T-helper 17 cell (primary cell): ENCODE measurements at regions not wholly inside any gene's neighbourhood (a gene's known extent, or its start where the extent isn't known, plus 50 kb on each side); places are given as distances from the start of the nearest gene placed in this dataset.

Experiments
- ATAC-seq: fragments of 150-1000 bp; cut with Tn5 transposase; 2 replicates; pipeline ENCODE4 v1.10.0; 2021; ENCODE audit warnings: mild to moderate bottlenecking, moderate library complexity
- DNase-seq, 3 donors: peaks; one replicate each; pipeline versions ENCODE4 v3.0.0 to v3.0.0-alpha.2; 2020 to 2021
- H3K9me3 ChIP-seq: one replicate; pipeline ENCODE4 v1.7.0; 2013; ENCODE audit warnings: low read length, mild to moderate bottlenecking; ENCODE audit not compliant: control insufficient read depth, poor library complexity, severe bottlenecking
- H3K27ac Mint-ChIP-seq: one replicate; pipeline ENCODE4 v1.8.0; 2022; ENCODE audit warnings: mild to moderate bottlenecking, moderate library complexity, mixed read lengths
- H3K27me3 Mint-ChIP-seq: one replicate; pipeline ENCODE4 v1.8.0; 2022; ENCODE audit warnings: mixed read lengths
- H3K36me3 Mint-ChIP-seq: one replicate; pipeline ENCODE4 v1.8.0; 2022; ENCODE audit warnings: low read depth, mixed read lengths
- H3K4me1 Mint-ChIP-seq: one replicate; pipeline ENCODE4 v1.8.0; 2022; ENCODE audit warnings: mild to moderate bottlenecking, mixed read lengths
- H3K4me3 Mint-ChIP-seq: one replicate; pipeline ENCODE4 v1.8.0; 2022; ENCODE audit warnings: mild to moderate bottlenecking, moderate library complexity, mixed read lengths

- Mint-ChIP-seq H3K4me1 (peaks cover 35% of the 10 kb centered on the region), H3K27ac (peak overlapping the region; percentile 90), H3K36me3 (peaks cover 4% of the 10 kb centered on the region), H3K4me3 (peak overlapping the region; percentile 89), H3K27me3 (no peaks in the 10 kb centered on the region)
- peak; percentile 72 for ATAC-seq
- DNase-seq = no peak
- H3K9me3 ChIP-seq = no peaks in the 10 kb centered on the region
Measured at GRCh38 chr3:27880969-27881892, 159.1 kb upstream of the EOMES start.

- H3K4me1 Mint-ChIP-seq = peaks cover 28% of the 10 kb centered on the region
- DNase-seq (no peak), ATAC-seq (no peak)
- no peak overlapping the region for H3K27ac Mint-ChIP-seq
- no peaks in the 10 kb centered on the region for H3K9me3 ChIP-seq
- H3K4me3 Mint-ChIP-seq = no peak overlapping the region
- H3K36me3 Mint-ChIP-seq = peaks cover 7% of the 10 kb centered on the region
- H3K27me3 Mint-ChIP-seq = peaks cover 10% of the 10 kb centered on the region
Measured at GRCh38 chr3:27883266-27883665, 161.1 kb upstream of the EOMES start.

DNA sequence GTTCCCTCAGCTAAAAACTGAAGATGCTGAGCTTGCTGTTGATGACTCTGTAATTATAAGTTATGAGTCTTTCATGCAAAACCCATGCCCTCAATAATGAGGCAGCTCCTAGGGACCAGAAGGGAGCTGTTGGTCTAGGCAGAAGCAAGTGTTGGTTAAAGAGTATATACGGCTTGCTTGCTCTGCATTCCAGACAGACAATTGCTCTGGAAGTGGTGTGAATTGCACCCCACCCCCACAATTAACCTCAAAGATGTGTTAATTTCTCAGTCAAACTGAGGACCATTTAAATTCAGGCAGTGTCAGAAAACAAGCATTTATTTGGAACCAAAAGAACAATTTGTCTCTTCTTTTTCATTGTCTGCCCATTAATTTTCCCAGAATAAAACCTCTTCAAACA, 163.5 kb upstream of the EOMES start:
- Mint-ChIP-seq H3K4me1 (peaks cover 21% of the 10 kb centered on the region), H3K36me3 (peaks cover 5% of the 10 kb centered on the region), H3K27ac (no peak overlapping the region), H3K27me3 (peaks cover 16% of the 10 kb centered on the region), H3K4me3 (no peak overlapping the region)
- no peaks in the 10 kb centered on the region for H3K9me3 ChIP-seq
- DNase-seq (no peak), ATAC-seq (no peak)

DNA sequence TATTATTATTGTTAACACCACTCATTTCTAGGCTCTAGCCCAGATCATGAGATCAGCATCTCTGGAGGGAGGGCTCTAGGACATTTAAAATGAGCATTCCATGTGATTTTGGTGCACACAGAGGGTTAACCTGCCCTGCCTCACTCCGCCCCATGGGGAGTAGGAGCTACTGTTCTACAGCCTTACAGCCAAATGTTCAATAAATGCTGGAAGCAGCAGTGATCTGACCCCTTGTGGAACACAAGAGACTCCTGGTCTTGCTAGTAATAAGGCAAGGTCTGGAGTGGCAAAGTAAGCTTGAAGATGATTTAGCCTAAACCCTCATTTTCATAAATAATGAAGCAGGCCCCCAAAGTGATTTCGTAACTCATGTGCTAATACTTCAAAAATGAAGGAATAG, 166.4 kb upstream of the EOMES start:
- Mint-ChIP-seq H3K4me1 (peaks cover 6% of the 10 kb centered on the region), H3K36me3 (peaks cover 9% of the 10 kb centered on the region), H3K27ac (no peak overlapping the region), H3K4me3 (no peak overlapping the region), H3K27me3 (peaks cover 16% of the 10 kb centered on the region)
- ATAC-seq (no peak), DNase-seq (no peak)
- no peaks in the 10 kb centered on the region for H3K9me3 ChIP-seq

- H3K27ac Mint-ChIP-seq = no peak overlapping the region
- peaks cover 6% of the 10 kb centered on the region for H3K4me1 Mint-ChIP-seq
- peaks cover 9% of the 10 kb centered on the region for H3K36me3 Mint-ChIP-seq
- peaks cover 16% of the 10 kb centered on the region for H3K27me3 Mint-ChIP-seq
- ATAC-seq (no peak), DNase-seq (no peak)
- no peaks in the 10 kb centered on the region for H3K9me3 ChIP-seq
- no peak overlapping the region for H3K4me3 Mint-ChIP-seq
Measured at GRCh38 chr3:27889745-27890144, 167.6 kb upstream of the EOMES start.

DNA sequence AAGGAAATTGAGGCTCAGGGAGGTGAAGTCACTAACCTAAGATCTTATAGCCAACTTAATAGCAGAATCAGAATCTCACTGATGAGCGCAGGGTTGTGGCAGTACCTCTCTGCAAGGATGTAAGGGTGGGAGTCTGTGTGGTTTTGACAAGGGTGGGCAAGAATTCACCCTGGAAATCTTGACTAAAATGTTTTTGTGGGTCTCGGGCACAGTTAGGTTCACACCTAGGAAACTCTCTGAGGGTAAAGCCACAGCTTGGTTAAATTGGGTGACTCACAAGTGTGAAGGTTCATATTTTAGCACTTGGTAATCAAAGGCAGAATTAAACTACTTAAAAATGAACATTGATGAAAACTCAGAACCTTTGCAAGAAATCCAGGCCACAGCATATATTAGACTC, 178.2 kb upstream of the EOMES start:
- DNase-seq (no peak), ATAC-seq (no peak)
- no peaks in the 10 kb centered on the region for H3K9me3 ChIP-seq
- Mint-ChIP-seq H3K27me3 (no peaks in the 10 kb centered on the region), H3K27ac (no peak overlapping the region), H3K36me3 (no peaks in the 10 kb centered on the region), H3K4me3 (no peak overlapping the region), H3K4me1 (peaks cover 13% of the 10 kb centered on the region)

DNA sequence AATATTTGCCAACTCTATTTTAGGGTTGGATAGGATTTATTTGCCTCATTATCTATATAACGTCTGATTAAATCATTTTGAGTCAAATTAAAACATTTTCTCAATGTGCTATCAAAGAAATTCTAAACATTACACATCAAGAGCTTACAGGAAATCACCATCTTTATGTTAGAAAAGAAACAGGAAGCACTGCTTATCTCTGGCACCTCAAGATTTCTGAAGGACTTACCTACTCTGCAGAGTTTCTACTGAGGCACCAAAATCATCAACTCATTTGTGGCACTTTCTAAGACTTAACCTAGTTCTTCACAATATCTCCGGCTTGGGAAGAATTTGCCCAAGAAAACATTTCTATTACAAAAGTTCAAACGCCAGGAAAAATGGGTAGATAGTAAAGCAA, 181.3 kb upstream of the EOMES start:
- peaks cover 13% of the 10 kb centered on the region for H3K4me1 Mint-ChIP-seq

GRCh38 chr3:27905625-27906024, 183.5 kb upstream of the EOMES start:
- no peak for DNase-seq
- Mint-ChIP-seq H3K4me1 (peaks cover 6% of the 10 kb centered on the region), H3K36me3 (peaks cover 3% of the 10 kb centered on the region), H3K27ac (no peak overlapping the region), H3K4me3 (no peak overlapping the region), H3K27me3 (no peaks in the 10 kb centered on the region)
- H3K9me3 ChIP-seq = no peaks in the 10 kb centered on the region
- no peak for ATAC-seq

More for the DNA sequence above, 181.3 kb upstream of the EOMES start:
- H3K27ac Mint-ChIP-seq = peak overlapping the region; percentile 57
- no peaks in the 10 kb centered on the region for H3K9me3 ChIP-seq
- no peak for DNase-seq
- ATAC-seq = peak; percentile 57
- peaks cover 3% of the 10 kb centered on the region for H3K36me3 Mint-ChIP-seq
- H3K27me3 Mint-ChIP-seq = no peaks in the 10 kb centered on the region
- H3K4me3 Mint-ChIP-seq = peak overlapping the region; percentile 19

- Mint-ChIP-seq H3K4me3 (no peak overlapping the region), H3K27ac (no peak overlapping the region), H3K27me3 (no peaks in the 10 kb centered on the region), H3K4me1 (peaks cover 6% of the 10 kb centered on the region), H3K36me3 (peaks cover 3% of the 10 kb centered on the region)
- no peak for DNase-seq
- no peaks in the 10 kb centered on the region for H3K9me3 ChIP-seq
- ATAC-seq = no peak
Measured at GRCh38 chr3:27907148-27907547, 185.0 kb upstream of the EOMES start.

GRCh38 chr3:27907929-27908328, 185.8 kb upstream of the EOMES start:
- no peak overlapping the region for H3K27ac Mint-ChIP-seq
- DNase-seq (no peak), ATAC-seq (no peak)
- no peaks in the 10 kb centered on the region for H3K9me3 ChIP-seq
- peaks cover 3% of the 10 kb centered on the region for H3K36me3 Mint-ChIP-seq
- H3K27me3 Mint-ChIP-seq = no peaks in the 10 kb centered on the region
- H3K4me3 Mint-ChIP-seq = no peak overlapping the region
- H3K4me1 Mint-ChIP-seq = peaks cover 5% of the 10 kb centered on the region

DNA sequence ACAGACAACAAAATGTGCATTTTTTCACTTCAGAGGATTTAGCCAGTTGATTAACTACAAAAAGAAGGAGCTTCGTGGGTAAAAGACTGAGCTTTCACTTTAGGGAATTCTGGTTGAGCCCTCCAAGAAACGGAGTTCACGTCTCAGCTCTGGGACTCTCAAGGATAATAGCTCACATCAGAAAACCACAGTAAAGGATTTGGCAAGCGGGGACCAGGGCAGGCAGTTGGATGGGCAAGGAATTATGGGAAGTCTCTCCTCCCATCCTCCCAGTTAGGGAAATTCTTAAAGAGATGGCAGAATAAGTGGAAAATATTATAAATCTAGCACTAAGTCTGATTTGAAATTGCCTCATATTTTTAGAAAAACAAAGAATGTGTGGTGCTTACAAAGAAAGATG, 188.3 kb upstream of the EOMES start:
- no peak overlapping the region for H3K27ac Mint-ChIP-seq
- peaks cover 2% of the 10 kb centered on the region for H3K4me1 Mint-ChIP-seq
- no peak overlapping the region for H3K4me3 Mint-ChIP-seq
- DNase-seq (no peak), ATAC-seq (no peak)
- no peaks in the 10 kb centered on the region for H3K9me3 ChIP-seq
- no peaks in the 10 kb centered on the region for H3K27me3 Mint-ChIP-seq
- H3K36me3 Mint-ChIP-seq = peaks cover 3% of the 10 kb centered on the region

DNA sequence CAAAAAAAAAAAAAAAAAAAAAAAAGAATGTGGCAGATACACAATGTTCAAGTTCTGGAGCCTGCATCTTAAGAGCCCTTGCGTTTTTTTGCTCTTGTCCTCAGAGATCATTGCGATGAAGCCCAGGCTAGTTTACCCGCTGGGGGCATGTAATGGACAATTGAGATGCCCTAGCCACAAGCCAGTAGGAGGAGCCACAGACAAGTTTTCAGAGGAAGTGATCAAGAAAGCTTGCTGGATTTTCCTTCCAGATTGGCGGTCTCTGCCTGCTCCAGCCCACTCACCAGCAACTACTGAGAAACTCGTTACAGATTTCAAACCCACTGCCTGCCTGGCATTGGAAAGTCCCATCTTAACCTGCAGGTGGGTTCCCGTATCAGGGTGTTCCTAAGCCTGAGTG, 192.1 kb upstream of the EOMES start:
- Mint-ChIP-seq H3K27me3 (no peaks in the 10 kb centered on the region), H3K36me3 (no peaks in the 10 kb centered on the region), H3K4me1 (peaks cover 4% of the 10 kb centered on the region), H3K4me3 (no peak overlapping the region), H3K27ac (no peak overlapping the region)
- ATAC-seq (no peak), DNase-seq (no peak)
- no peaks in the 10 kb centered on the region for H3K9me3 ChIP-seq

DNA sequence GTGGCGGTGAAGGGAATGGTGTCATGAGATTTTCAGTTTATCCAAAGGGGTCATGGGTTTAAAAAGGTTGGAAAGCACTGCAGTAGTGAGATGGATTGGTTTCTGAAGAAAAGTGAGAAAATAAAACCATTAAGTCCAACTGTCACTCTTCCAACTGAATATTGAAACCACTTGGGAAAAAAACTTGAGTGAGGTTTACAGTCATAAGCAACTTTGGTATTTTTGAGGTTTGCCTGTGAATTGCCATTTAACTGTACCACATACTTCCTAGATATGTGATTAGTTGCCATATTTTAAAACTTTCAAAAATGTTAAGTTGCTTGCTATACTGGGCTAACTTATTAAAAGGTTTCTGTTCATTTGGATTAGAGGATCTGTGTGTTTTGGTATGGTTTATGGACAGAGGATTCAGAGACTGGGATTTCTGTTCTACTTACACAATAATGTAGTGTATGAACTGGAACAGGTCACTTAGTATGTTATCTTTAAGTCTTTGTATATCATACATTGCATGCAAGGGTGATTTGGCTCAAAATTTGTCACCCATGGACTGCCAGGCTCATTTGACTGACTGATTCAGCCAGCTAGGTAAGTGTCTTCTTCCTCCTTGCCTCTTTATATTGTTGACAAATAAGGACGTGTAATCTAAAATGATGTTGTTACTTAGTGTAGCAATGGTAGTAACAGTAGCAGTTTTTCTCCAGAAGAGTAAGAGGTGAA, 201.4 kb upstream of the EOMES start:
- Mint-ChIP-seq H3K27me3 (no peaks in the 10 kb centered on the region), H3K27ac (no peak overlapping the region), H3K36me3 (no peaks in the 10 kb centered on the region), H3K4me1 (no peaks in the 10 kb centered on the region), H3K4me3 (no peak overlapping the region)
- H3K9me3 ChIP-seq = no peaks in the 10 kb centered on the region
- DNase-seq (no peak), ATAC-seq (no peak)
